LoVo (cell line): ENCODE measurements at regions not wholly inside any gene's neighbourhood (a gene's known extent, or its start where the extent isn't known, plus 50 kb on each side); places are given as distances from the start of the nearest gene placed in this dataset.

ENCODE experiments used
- DNase-seq: peaks from one replicate; pipeline ENCODE4 v3.0.0-alpha.2; 2016; ENCODE audit warnings: low spot score

GRCh38 chr7:110050785-110051184 lies 1040.1 kb upstream of the LRRN3 start:
- DNase-seq = no peak

GRCh38 chr7:110051372-110051771 lies 1039.6 kb upstream of the LRRN3 start:
- no peak for DNase-seq

GRCh38 chr7:110056331-110056730 lies 1034.6 kb upstream of the LRRN3 start:
- no peak for DNase-seq

- no peak for DNase-seq
Measured at GRCh38 chr7:110058401-110058800, 1032.5 kb upstream of the LRRN3 start.

GRCh38 chr7:110061387-110061786 lies 1029.5 kb upstream of the LRRN3 start:
- no peak for DNase-seq

- DNase-seq = no peak
Measured at GRCh38 chr7:110065121-110065520, 1025.8 kb upstream of the LRRN3 start.

GRCh38 chr7:110066843-110067242 lies 1024.1 kb upstream of the LRRN3 start:
- no peak for DNase-seq

- no peak for DNase-seq
Measured at GRCh38 chr7:110071192-110071591, 1019.7 kb upstream of the LRRN3 start.

GRCh38 chr7:110075450-110075849 lies 1015.5 kb upstream of the LRRN3 start:
- DNase-seq = no peak

GRCh38 chr7:110076194-110076593 lies 1014.7 kb upstream of the LRRN3 start:
- no peak for DNase-seq

GRCh38 chr7:110084181-110084807 lies 1006.6 kb upstream of the LRRN3 start:
- DNase-seq = no peak

GRCh38 chr7:110090110-110090820 lies 1000.7 kb upstream of the LRRN3 start:
- DNase-seq = peak; percentile 39

GRCh38 chr7:110095372-110096052 lies 995.4 kb upstream of the LRRN3 start:
- DNase-seq = no peak

- DNase-seq = no peak
Measured at GRCh38 chr7:110104243-110104642, 986.7 kb upstream of the LRRN3 start.

GRCh38 chr7:110105307-110105706 lies 985.6 kb upstream of the LRRN3 start:
- DNase-seq = no peak

GRCh38 chr7:110105840-110106239 lies 985.1 kb upstream of the LRRN3 start:
- DNase-seq = no peak

- peak; percentile 22 for DNase-seq
Measured at GRCh38 chr7:110119883-110120581, 970.9 kb upstream of the LRRN3 start.

- DNase-seq = no peak
Measured at GRCh38 chr7:110129159-110129558, 961.8 kb upstream of the LRRN3 start.

GRCh38 chr7:110130669-110131068 lies 960.3 kb upstream of the LRRN3 start:
- DNase-seq = no peak

- DNase-seq = no peak
Measured at GRCh38 chr7:110131344-110131743, 959.6 kb upstream of the LRRN3 start.

GRCh38 chr7:110139056-110139455 lies 951.9 kb upstream of the LRRN3 start:
- no peak for DNase-seq

- DNase-seq = no peak
Measured at GRCh38 chr7:110142939-110143526, 947.9 kb upstream of the LRRN3 start.
